Astrocyte (in vitro differentiated cells and primary cell): ENCODE measurements at regions not wholly inside any gene's neighbourhood (a gene's known extent, or its start where the extent isn't known, plus 50 kb on each side); places are given as distances from the start of the nearest gene placed in this dataset.

Source experiments
- DNase-seq: peaks from one replicate; pipeline ENCODE4 v3.0.0-alpha.2; 2010; ENCODE audit warnings: low read depth
- FAIRE-seq: peaks from 2 replicates; lab custom pipeline; 2011; peaks lifted over from hg19 to GRCh38; lab: Jason Lieb, UNC
- H2AFZ ChIP-seq: 2 replicates; pipeline ENCODE4 v1.6.0; 2012; ENCODE audit warnings: low read depth, low read length, inconsistent platforms
- H3K27ac ChIP-seq: 2 replicates; pipeline ENCODE4 v1.5.1; 2011; ENCODE audit warnings: low read depth, low read length, inconsistent platforms
- H3K27me3 ChIP-seq: 2 replicates; pipeline ENCODE4 v1.6.0; 2011; ENCODE audit warnings: low read length, inconsistent platforms; ENCODE audit not compliant: insufficient read depth
- H3K36me3 ChIP-seq: 2 replicates; pipeline ENCODE4 v1.5.1; 2011; ENCODE audit warnings: low read length, inconsistent platforms; ENCODE audit not compliant: insufficient read depth
- H3K4me1 ChIP-seq: 2 replicates; pipeline ENCODE4 v1.5.1; 2011; ENCODE audit warnings: low read length, inconsistent platforms; ENCODE audit not compliant: insufficient read depth
- H3K4me2 ChIP-seq: 2 replicates; pipeline ENCODE4 v1.6.0; 2012; ENCODE audit warnings: low read length, inconsistent platforms
- H3K4me3 ChIP-seq: 2 replicates; pipeline ENCODE4 v1.5.1; 2011; ENCODE audit warnings: low read depth, mild to moderate bottlenecking, low read length, inconsistent platforms; ENCODE audit not compliant: insufficient read depth
- H3K79me2 ChIP-seq: 2 replicates; pipeline ENCODE4 v1.6.0; 2012; ENCODE audit warnings: mild to moderate bottlenecking, low read length, inconsistent platforms; ENCODE audit not compliant: insufficient read depth
- H3K9ac ChIP-seq: 2 replicates; pipeline ENCODE4 v1.6.0; 2012; ENCODE audit warnings: mild to moderate bottlenecking, low read length, inconsistent platforms
- H3K9me3 ChIP-seq: 2 replicates; pipeline ENCODE4 v1.5.1; 2012; ENCODE audit warnings: low read depth, mild to moderate bottlenecking, low read length, inconsistent platforms; ENCODE audit not compliant: insufficient read depth
- H4K20me1 ChIP-seq: 2 replicates; pipeline ENCODE4 v1.6.0; 2012; ENCODE audit warnings: low read length, inconsistent platforms; ENCODE audit not compliant: insufficient read depth
- H3K27ac Mint-ChIP-seq: one replicate; pipeline ENCODE4 v1.8.0; 2021; ENCODE audit warnings: mild to moderate bottlenecking, mixed read lengths; ENCODE audit not compliant: unreplicated experiment
- H3K27me3 Mint-ChIP-seq: one replicate; pipeline ENCODE4 v1.8.0; 2021; ENCODE audit warnings: low read depth, mixed read lengths; ENCODE audit not compliant: unreplicated experiment
- H3K36me3 Mint-ChIP-seq: one replicate; pipeline ENCODE4 v1.8.0; 2021; ENCODE audit warnings: low read depth, mixed read lengths; ENCODE audit not compliant: unreplicated experiment
- H3K4me1 Mint-ChIP-seq: one replicate; pipeline ENCODE4 v1.8.0; 2021; ENCODE audit warnings: low read depth, mixed read lengths; ENCODE audit not compliant: unreplicated experiment
- H3K4me3 Mint-ChIP-seq: one replicate; pipeline ENCODE4 v1.8.0; 2021; ENCODE audit warnings: mild to moderate bottlenecking, moderate library complexity, mixed read lengths; ENCODE audit not compliant: unreplicated experiment
- H3K9me3 Mint-ChIP-seq: one replicate; pipeline ENCODE4 v1.8.0; 2021; ENCODE audit warnings: mild to moderate bottlenecking, mixed read lengths; ENCODE audit not compliant: unreplicated experiment
- CTCF ChIP-seq: IDR thresholded peaks from 2 replicates; pipeline ENCODE4 v1.5.1; 2011; ENCODE audit warnings: low read depth, mild to moderate bottlenecking, inconsistent platforms, low read length, moderate library complexity; ENCODE audit not compliant: insufficient read depth
- EZH2 ChIP-seq: IDR thresholded peaks from 2 replicates; pipeline ENCODE4 v1.6.1; 2012; ENCODE audit warnings: mild to moderate bottlenecking, low read length, inconsistent platforms; ENCODE audit not compliant: insufficient read depth

- H3K79me2 ChIP-seq: no peaks in the 10 kb centered on the region
- no peak overlapping the region for H3K4me3 ChIP-seq
- no peaks in the 10 kb centered on the region for H3K9me3 ChIP-seq
- DNase-seq (no peak), FAIRE-seq (no peak)
- no peak overlapping the region for H3K9ac ChIP-seq
- no peaks in the 10 kb centered on the region for H3K4me1 ChIP-seq
- H2AFZ ChIP-seq: no peak overlapping the region
- no peaks in the 10 kb centered on the region for H4K20me1 ChIP-seq
- no peaks in the 10 kb centered on the region for H3K4me1 Mint-ChIP-seq
- TF ChIP-seq CTCF (no peak), EZH2 (no peak)
- H3K9me3 Mint-ChIP-seq: peaks cover 12% of the 10 kb centered on the region
- H3K4me3 Mint-ChIP-seq: no peak overlapping the region
- H3K27ac ChIP-seq: no peak overlapping the region
- peaks cover 14% of the 10 kb centered on the region for H3K27me3 ChIP-seq
- H3K36me3 ChIP-seq: no peaks in the 10 kb centered on the region
- H3K4me2 ChIP-seq: no peak overlapping the region
- H3K27ac Mint-ChIP-seq: no peak overlapping the region
- no peaks in the 10 kb centered on the region for H3K36me3 Mint-ChIP-seq
- peaks cover 71% of the 10 kb centered on the region for H3K27me3 Mint-ChIP-seq
Measured at GRCh38 chr20:57891014-57891413, 181.2 kb upstream of the PMEPA1 start.

GRCh38 chr20:57890202-57890800 is 180.5 kb upstream of the PMEPA1 start:
- Histone ChIP-seq H3K27ac (no peak overlapping the region), H3K79me2 (no peaks in the 10 kb centered on the region), H2AFZ (no peak overlapping the region), H3K36me3 (no peaks in the 10 kb centered on the region), H3K4me1 (no peaks in the 10 kb centered on the region), H4K20me1 (no peaks in the 10 kb centered on the region), H3K4me3 (no peak overlapping the region), H3K9me3 (no peaks in the 10 kb centered on the region), H3K9ac (no peak overlapping the region), H3K27me3 (peaks cover 14% of the 10 kb centered on the region), H3K4me2 (no peak overlapping the region)
- DNase-seq (no peak), FAIRE-seq (no peak)
- no peak for TF ChIP-seq EZH2
- TF ChIP-seq CTCF: no peak
- Mint-ChIP-seq H3K4me1 (no peaks in the 10 kb centered on the region), H3K4me3 (no peak overlapping the region), H3K27me3 (peaks cover 67% of the 10 kb centered on the region), H3K27ac (no peak overlapping the region), H3K9me3 (peaks cover 9% of the 10 kb centered on the region), H3K36me3 (no peaks in the 10 kb centered on the region)

- Histone ChIP-seq H3K4me2 (no peak overlapping the region), H3K9ac (no peak overlapping the region), H3K27me3 (peaks cover 14% of the 10 kb centered on the region), H3K4me1 (no peaks in the 10 kb centered on the region), H2AFZ (no peak overlapping the region), H3K79me2 (no peaks in the 10 kb centered on the region), H3K36me3 (no peaks in the 10 kb centered on the region), H4K20me1 (no peaks in the 10 kb centered on the region), H3K27ac (no peak overlapping the region), H3K4me3 (no peak overlapping the region), H3K9me3 (no peaks in the 10 kb centered on the region)
- H3K27ac Mint-ChIP-seq: no peak overlapping the region
- H3K36me3 Mint-ChIP-seq: no peaks in the 10 kb centered on the region
- TF ChIP-seq EZH2: no peak
- TF ChIP-seq CTCF: no peak
- no peaks in the 10 kb centered on the region for H3K4me1 Mint-ChIP-seq
- H3K4me3 Mint-ChIP-seq: no peak overlapping the region
- peaks cover 6% of the 10 kb centered on the region for H3K9me3 Mint-ChIP-seq
- peaks cover 57% of the 10 kb centered on the region for H3K27me3 Mint-ChIP-seq
- DNase-seq (no peak), FAIRE-seq (no peak)
Measured at GRCh38 chr20:57888591-57888990, 178.8 kb upstream of the PMEPA1 start.
